ENCODE measurements at regions not wholly inside any gene's neighbourhood (a gene's known extent, or its start where the extent isn't known, plus 50 kb on each side); places are given as distances from the start of the nearest gene placed in this dataset.

DNA sequence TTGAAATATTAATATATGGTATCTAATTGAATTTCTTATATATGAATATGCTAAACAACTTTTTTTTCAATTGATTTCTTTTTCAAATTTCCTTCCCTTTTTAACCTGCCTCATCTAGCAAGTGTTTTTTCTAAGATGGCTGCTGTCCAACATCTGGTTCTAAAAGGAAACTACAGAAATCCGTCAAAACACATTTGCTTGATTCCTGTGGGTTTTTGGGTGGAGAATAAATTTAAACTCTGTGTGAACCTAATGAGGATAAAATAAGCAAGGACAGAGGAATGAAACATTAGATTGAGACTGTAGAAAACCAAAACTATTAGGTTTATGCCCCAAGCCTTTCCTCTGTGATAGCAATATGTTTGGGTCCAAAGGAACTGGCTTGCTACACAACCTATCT lies 75.5 kb upstream of the STARD3NL start:
- TF ChIP-seq, protein P1, sequence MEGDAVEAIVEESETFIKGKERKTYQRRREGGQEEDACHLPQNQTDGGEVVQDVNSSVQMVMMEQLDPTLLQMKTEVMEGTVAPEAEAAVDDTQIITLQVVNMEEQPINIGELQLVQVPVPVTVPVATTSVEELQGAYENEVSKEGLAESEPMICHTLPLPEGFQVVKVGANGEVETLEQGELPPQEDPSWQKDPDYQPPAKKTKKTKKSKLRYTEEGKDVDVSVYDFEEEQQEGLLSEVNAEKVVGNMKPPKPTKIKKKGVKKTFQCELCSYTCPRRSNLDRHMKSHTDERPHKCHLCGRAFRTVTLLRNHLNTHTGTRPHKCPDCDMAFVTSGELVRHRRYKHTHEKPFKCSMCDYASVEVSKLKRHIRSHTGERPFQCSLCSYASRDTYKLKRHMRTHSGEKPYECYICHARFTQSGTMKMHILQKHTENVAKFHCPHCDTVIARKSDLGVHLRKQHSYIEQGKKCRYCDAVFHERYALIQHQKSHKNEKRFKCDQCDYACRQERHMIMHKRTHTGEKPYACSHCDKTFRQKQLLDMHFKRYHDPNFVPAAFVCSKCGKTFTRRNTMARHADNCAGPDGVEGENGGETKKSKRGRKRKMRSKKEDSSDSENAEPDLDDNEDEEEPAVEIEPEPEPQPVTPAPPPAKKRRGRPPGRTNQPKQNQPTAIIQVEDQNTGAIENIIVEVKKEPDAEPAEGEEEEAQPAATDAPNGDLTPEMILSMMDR (IDR thresholded peaks at IDR 0.05; ENCODE audit: insufficient read depth, low read depth, low read length), result no peak
- no peak for TF ChIP-seq EZH2 (IDR thresholded peaks at IDR 0.05; ENCODE audit: insufficient read depth, low read length)

All from astrocyte (in vitro differentiated cells and primary cell).